SK-N-SH treated with all-trans-retinoic acid at 6 μM for 48 hours (cell line): ENCODE measurements at regions not wholly inside any gene's neighbourhood (a gene's known extent, or its start where the extent isn't known, plus 50 kb on each side); places are given as distances from the start of the nearest gene placed in this dataset.

Experiments
- ATAC-seq: fragments of 200-7000 bp; cut with Tn5 transposase; 3 replicates; pipeline ENCODE4 v1.9.1; 2020; ENCODE audit warnings: mild to moderate bottlenecking, moderate library complexity
- ARNTL ChIP-seq: fragments of 450-650 bp; formaldehyde crosslinking; IDR thresholded peaks from 2 replicates; pipeline ENCODE4 v1.5.0; 2020; ENCODE audit warnings: low read depth, mild to moderate bottlenecking, moderate library complexity, borderline replicate concordance
- BACH2 ChIP-seq: fragments of 250-450 bp; sonication (Bioruptor Pico); IDR thresholded peaks from 2 replicates; pipeline ENCODE4 v1.9.0; 2021; ENCODE audit warnings: mild to moderate bottlenecking, borderline replicate concordance
- CREB5 ChIP-seq: fragments of 250-450 bp; sonication (Bioruptor Pico); IDR thresholded peaks from 2 replicates; pipeline ENCODE4 v1.5.1; 2020; ENCODE audit warnings: low read depth, mild to moderate bottlenecking, moderate library complexity
- CSDC2 ChIP-seq: fragments of 250-450 bp; sonication (Bioruptor Pico); IDR thresholded peaks from 2 replicates; pipeline ENCODE4 v1.5.0; 2020; ENCODE audit warnings: mild to moderate bottlenecking, moderate library complexity
- ESRRG ChIP-seq: fragments of 250-450 bp; sonication (Bioruptor Pico); IDR thresholded peaks from 2 replicates; pipeline ENCODE4 v1.6.1; 2021; ENCODE audit warnings: mild to moderate bottlenecking
- ISL1 ChIP-seq: fragments of 250-450 bp; sonication (Bioruptor Pico); IDR thresholded peaks from 2 replicates; pipeline ENCODE4 v2.1.2; 2022; ENCODE audit warnings: mild to moderate bottlenecking, moderate library complexity
- OSR1 ChIP-seq: fragments of 250-450 bp; sonication (Bioruptor Pico); IDR thresholded peaks from 2 replicates; pipeline ENCODE4 v1.8.0; 2022; ENCODE audit warnings: moderate library complexity, mild to moderate bottlenecking, inconsistent platforms
- POU6F1 ChIP-seq: fragments of 250-450 bp; sonication (Bioruptor Pico); IDR thresholded peaks from 2 replicates; pipeline ENCODE4 v1.8.0; 2021; ENCODE audit warnings: low read depth, mild to moderate bottlenecking, moderate library complexity, borderline replicate concordance
- RARB ChIP-seq: fragments of 250-450 bp; sonication (Bioruptor Pico); IDR thresholded peaks from 2 replicates; pipeline ENCODE4 v1.8.0; 2021; ENCODE audit warnings: mild to moderate bottlenecking, moderate library complexity
- SNAI2 ChIP-seq: fragments of 250-450 bp; sonication (Bioruptor Pico); IDR thresholded peaks from 2 replicates; pipeline ENCODE4 v1.5.0; 2020; ENCODE audit warnings: mild to moderate bottlenecking, moderate library complexity
- TCF4 ChIP-seq: fragments of 250-450 bp; sonication (Bioruptor Pico); IDR thresholded peaks from 2 replicates; pipeline ENCODE4 v1.8.0; 2021; ENCODE audit warnings: mild to moderate bottlenecking, moderate library complexity, borderline replicate concordance
- TOX ChIP-seq: fragments of 250-450 bp; sonication (Bioruptor Pico); IDR thresholded peaks from 2 replicates; pipeline ENCODE4 v1.8.0; 2021; ENCODE audit warnings: mild to moderate bottlenecking, moderate library complexity, borderline replicate concordance
- ZC3H10 ChIP-seq: fragments of 250-450 bp; sonication (Bioruptor Pico); IDR thresholded peaks from 2 replicates; pipeline ENCODE4 v1.5.1; 2021; ENCODE audit warnings: mild to moderate bottlenecking, moderate library complexity
- ZFP3 ChIP-seq: fragments of 250-450 bp; sonication (Bioruptor Pico); IDR thresholded peaks from 2 replicates; pipeline ENCODE4 v1.5.0; 2020; ENCODE audit warnings: mild to moderate bottlenecking, moderate library complexity
- ZFP30 ChIP-seq: fragments of 450-650 bp; formaldehyde crosslinking; IDR thresholded peaks from 2 replicates; pipeline ENCODE4 v1.5.0; 2022; ENCODE audit warnings: mild to moderate bottlenecking, moderate library complexity
- ZNF565 ChIP-seq: fragments of 450-650 bp; formaldehyde crosslinking; conservative IDR thresholded peaks from 2 replicates; pipeline ENCODE4 v1.5.0; 2020; ENCODE audit warnings: low read depth, mild to moderate bottlenecking, moderate library complexity
- ZNF70 ChIP-seq: fragments of 450-650 bp; formaldehyde crosslinking; IDR thresholded peaks from 2 replicates; pipeline ENCODE4 v1.5.0; 2020; ENCODE audit warnings: mild to moderate bottlenecking, moderate library complexity
- ZNF8 ChIP-seq: fragments of 450-650 bp; formaldehyde crosslinking; IDR thresholded peaks from 2 replicates; pipeline ENCODE4 v1.5.0; 2020; ENCODE audit warnings: mild to moderate bottlenecking, moderate library complexity
- TF ChIP-seq, protein P1 (sequence below): fragments of 250-450 bp; sonication (Bioruptor Pico); IDR thresholded peaks from 2 replicates; pipeline ENCODE4 v1.8.0; 2020; ENCODE audit warnings: mild to moderate bottlenecking, moderate library complexity, borderline replicate concordance
- TF ChIP-seq, protein P2 (sequence below): fragments of 250-450 bp; sonication (Bioruptor Pico); IDR thresholded peaks from 2 replicates; pipeline ENCODE4 v1.5.1; 2021; ENCODE audit warnings: mild to moderate bottlenecking, moderate library complexity

- TF ChIP-seq ZC3H10 (CRISPR knock-in tag) (no peak), ZFP3 (CRISPR knock-in tag) (no peak), TOX (no peak), ARNTL (CRISPR knock-in tag) (no peak), ESRRG (CRISPR knock-in tag) (no peak), BACH2 (CRISPR knock-in tag) (no peak)
- TF ChIP-seq, all 23 proteins: peak for 0
These were observed 641.7 kb upstream of the FZD8 start (continued) for GRCh38 chr10:36283827-36284226.

DNA sequence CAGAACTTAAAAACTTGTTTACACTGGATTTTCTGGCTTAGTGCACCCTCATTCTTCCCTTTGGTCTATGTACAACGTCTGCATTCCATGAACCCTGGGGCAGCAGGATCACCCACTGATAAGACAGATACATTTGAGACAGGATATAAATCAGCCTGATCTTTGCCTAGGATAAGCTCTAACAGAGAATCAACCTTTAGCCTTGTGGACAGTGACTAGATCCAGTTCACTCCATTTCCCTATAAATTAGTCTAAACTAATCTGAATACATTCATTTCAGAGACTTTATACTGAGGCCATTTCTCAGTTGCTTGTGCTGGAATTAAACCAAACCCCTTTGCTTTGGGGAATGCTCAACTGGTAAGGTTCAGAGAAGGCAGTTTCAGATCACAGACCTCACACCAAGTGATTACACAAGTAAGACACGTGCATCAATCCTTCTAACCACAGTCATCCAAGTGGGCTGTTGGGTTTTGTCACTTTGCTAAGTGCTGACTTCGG is 639.8 kb upstream of the FZD8 start:
- TF ChIP-seq ISL1 (CRISPR knock-in tag) (0 out of 2 replicates have a peak, but pooled peaks have one; percentile 27), ZFP30 (CRISPR knock-in tag) (no peak)
- ATAC-seq, result peak; percentile 72

GRCh38 chr10:36280890-36281499 is 638.9 kb upstream of the FZD8 start:
- ATAC-seq, result peak; percentile 40; the same call in 2 of the 3 replicates
- TF ChIP-seq CREB5 (no peak), ZNF565 (CRISPR knock-in tag) (no peak), RARB (CRISPR knock-in tag) (no peak), CSDC2 (CRISPR knock-in tag) (no peak), ZFP30 (CRISPR knock-in tag) (no peak), ISL1 (CRISPR knock-in tag) (no peak), ARNTL (CRISPR knock-in tag) (no peak), ESRRG (CRISPR knock-in tag) (no peak), OSR1 (CRISPR knock-in tag) (no peak), SNAI2 (no peak), ZNF70 (CRISPR knock-in tag) (no peak), ZC3H10 (CRISPR knock-in tag) (no peak), TCF4 (CRISPR knock-in tag) (no peak), TOX (no peak)
- TF ChIP-seq, protein P1, sequence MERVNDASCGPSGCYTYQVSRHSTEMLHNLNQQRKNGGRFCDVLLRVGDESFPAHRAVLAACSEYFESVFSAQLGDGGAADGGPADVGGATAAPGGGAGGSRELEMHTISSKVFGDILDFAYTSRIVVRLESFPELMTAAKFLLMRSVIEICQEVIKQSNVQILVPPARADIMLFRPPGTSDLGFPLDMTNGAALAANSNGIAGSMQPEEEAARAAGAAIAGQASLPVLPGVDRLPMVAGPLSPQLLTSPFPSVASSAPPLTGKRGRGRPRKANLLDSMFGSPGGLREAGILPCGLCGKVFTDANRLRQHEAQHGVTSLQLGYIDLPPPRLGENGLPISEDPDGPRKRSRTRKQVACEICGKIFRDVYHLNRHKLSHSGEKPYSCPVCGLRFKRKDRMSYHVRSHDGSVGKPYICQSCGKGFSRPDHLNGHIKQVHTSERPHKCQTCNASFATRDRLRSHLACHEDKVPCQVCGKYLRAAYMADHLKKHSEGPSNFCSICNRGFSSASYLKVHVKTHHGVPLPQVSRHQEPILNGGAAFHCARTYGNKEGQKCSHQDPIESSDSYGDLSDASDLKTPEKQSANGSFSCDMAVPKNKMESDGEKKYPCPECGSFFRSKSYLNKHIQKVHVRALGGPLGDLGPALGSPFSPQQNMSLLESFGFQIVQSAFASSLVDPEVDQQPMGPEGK (CRISPR knock-in tag), result no peak

- ATAC-seq, result peak; percentile 78
- TF ChIP-seq ZNF70 (CRISPR knock-in tag), result no peak
- TF ChIP-seq, protein P1 (CRISPR knock-in tag), result no peak
- TF ChIP-seq TCF4 (CRISPR knock-in tag), result no peak
- no peak for TF ChIP-seq ISL1 (CRISPR knock-in tag)
- no peak for TF ChIP-seq BACH2 (CRISPR knock-in tag)
- TF ChIP-seq ZNF8, result no peak
- TF ChIP-seq SNAI2, result no peak
- no peak for TF ChIP-seq POU6F1 (CRISPR knock-in tag)
- no peak for TF ChIP-seq ZFP30 (CRISPR knock-in tag)
- TF ChIP-seq RARB (CRISPR knock-in tag), result no peak
These were observed 638.2 kb upstream of the FZD8 start for GRCh38 chr10:36280321-36280741.

DNA sequence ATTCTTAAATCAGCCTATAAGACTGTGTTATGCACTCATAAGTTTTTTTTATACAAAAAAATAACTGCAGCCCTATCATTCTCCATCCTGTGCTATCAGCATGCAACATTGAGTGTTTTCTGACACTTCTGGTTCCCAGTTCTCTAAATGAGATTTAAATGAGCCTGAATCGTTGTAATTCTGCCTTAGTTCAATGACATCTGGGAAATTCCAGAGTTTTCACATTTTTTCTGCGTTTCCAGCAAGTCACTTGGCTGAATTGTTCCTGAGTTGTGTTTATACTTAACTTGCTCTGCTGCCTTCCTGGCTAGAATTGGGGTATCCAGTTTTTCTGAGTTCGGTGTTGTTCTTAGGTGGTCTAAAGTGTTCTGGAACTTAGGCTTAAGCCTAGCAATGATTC is 636.1 kb upstream of the FZD8 start:
- TF ChIP-seq, protein P2, sequence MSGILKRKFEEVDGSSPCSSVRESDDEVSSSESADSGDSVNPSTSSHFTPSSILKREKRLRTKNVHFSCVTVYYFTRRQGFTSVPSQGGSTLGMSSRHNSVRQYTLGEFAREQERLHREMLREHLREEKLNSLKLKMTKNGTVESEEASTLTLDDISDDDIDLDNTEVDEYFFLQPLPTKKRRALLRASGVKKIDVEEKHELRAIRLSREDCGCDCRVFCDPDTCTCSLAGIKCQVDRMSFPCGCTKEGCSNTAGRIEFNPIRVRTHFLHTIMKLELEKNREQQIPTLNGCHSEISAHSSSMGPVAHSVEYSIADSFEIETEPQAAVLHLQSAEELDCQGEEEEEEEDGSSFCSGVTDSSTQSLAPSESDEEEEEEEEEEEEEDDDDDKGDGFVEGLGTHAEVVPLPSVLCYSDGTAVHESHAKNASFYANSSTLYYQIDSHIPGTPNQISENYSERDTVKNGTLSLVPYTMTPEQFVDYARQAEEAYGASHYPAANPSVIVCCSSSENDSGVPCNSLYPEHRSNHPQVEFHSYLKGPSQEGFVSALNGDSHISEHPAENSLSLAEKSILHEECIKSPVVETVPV (CRISPR knock-in tag), result no peak
- TF ChIP-seq RARB (CRISPR knock-in tag), result no peak
- TF ChIP-seq ARNTL (CRISPR knock-in tag), result no peak
- no peak for TF ChIP-seq CREB5
- ATAC-seq, result no peak
